G401 (cell line): ENCODE measurements at regions not wholly inside any gene's neighbourhood (a gene's known extent, or its start where the extent isn't known, plus 50 kb on each side); places are given as distances from the start of the nearest gene placed in this dataset.

Source experiments
- DNase-seq: peaks from one replicate; pipeline ENCODE4 v3.0.0-alpha.2; 2015; ENCODE audit warnings: low spot score
- in situ Hi-C: cut with HindIII; loops from 2 replicates; pipeline ENCODE4 v1.10.0; 2016; ENCODE audit warnings: low sequenced_read_pairs, mixed read lengths

DNA sequence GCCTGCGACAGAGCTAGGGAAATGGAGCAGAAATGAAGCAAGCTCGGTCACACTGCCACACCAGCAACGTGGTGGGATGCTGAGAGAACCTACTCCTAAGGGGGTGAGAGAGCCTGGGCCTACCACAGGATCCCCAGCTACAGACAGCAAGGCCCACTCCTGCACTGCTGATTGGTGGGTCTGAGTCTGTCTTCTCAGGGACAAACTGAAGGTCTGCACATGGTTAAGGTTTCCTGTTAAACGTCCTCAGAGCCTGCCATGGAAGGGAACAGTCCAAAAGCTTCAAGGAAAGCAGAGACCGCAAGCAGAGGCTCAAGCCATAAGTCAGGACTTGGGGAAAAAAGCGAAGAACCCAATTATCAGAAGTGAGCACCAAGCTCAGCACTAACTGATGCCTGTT is 53.5 kb upstream of the MED4 start:
- in situ Hi-C loops: no loop called here
- DNase-seq: no peak

DNA sequence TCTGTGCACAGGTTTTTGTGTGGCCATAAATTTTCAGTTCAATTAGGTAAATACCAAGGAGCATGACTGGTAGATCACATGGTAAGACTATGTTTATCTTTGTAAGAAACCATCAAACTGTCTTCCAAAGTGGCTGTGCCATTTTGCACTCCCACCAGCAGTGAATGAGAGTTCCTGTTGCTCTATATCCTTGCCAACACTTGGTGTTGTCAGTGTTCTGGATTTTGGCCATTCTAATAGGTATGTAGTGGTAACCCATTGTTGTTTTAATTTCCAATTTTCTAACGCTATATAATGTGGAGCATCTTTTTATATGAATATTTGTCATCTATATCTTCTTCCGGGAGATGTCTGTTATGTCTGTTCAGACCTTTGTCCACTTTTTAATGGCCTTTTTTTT is 51.7 kb upstream of the MED4 start:
- in situ Hi-C loops: no loop called here
- no peak for DNase-seq

- in situ Hi-C loops: no loop called here
- DNase-seq: no peak
Measured at GRCh38 chr13:48146122-48146521, 51.2 kb upstream of the MED4 start.
